H9 (cell line): ENCODE measurements at regions not wholly inside any gene's neighbourhood (a gene's known extent, or its start where the extent isn't known, plus 50 kb on each side); places are given as distances from the start of the nearest gene placed in this dataset.

Source experiments
- DNase-seq: peaks from one replicate; pipeline ENCODE4 v3.0.0-alpha.2; 2017
- H2AFZ ChIP-seq: one replicate; pipeline ENCODE4 v1.6.1; 2013; ENCODE audit warnings: mild to moderate bottlenecking, low read length, control low read depth, moderate library complexity
- H2AK5ac ChIP-seq: 2 replicates; pipeline ENCODE4 v1.6.1; 2013; ENCODE audit warnings: low read length, control low read depth, mixed read lengths; ENCODE audit not compliant: insufficient read length
- H2BK120ac ChIP-seq: one replicate; pipeline ENCODE4 v1.6.1; 2013; ENCODE audit warnings: low read depth, mild to moderate bottlenecking, low read length, control low read depth, inconsistent platforms; ENCODE audit not compliant: poor library complexity, severe bottlenecking
- H2BK12ac ChIP-seq: 2 replicates; pipeline ENCODE4 v1.6.1; 2013; ENCODE audit warnings: low read length, control low read depth, mixed read lengths, low read depth; ENCODE audit not compliant: insufficient read length
- H2BK15ac ChIP-seq: 2 replicates; pipeline ENCODE4 v1.6.1; 2013; ENCODE audit warnings: low read depth, low read length, control low read depth
- H2BK20ac ChIP-seq: one replicate; pipeline ENCODE4 v1.6.1; 2013; ENCODE audit warnings: low read depth, mild to moderate bottlenecking, low read length, control low read depth, inconsistent platforms; ENCODE audit not compliant: poor library complexity, severe bottlenecking
- H2BK5ac ChIP-seq: 2 replicates; pipeline ENCODE4 v1.6.1; 2013; ENCODE audit warnings: low read length, control low read depth, mixed read lengths; ENCODE audit not compliant: insufficient read length
- H3K14ac ChIP-seq: 2 replicates; pipeline ENCODE4 v1.6.1; 2013; ENCODE audit warnings: low read length, control low read depth; ENCODE audit not compliant: insufficient read depth
- H3K18ac ChIP-seq: 2 replicates; pipeline ENCODE4 v1.6.1; 2013; ENCODE audit warnings: low read depth, mild to moderate bottlenecking, mixed read lengths, low read length, control low read depth; ENCODE audit not compliant: insufficient read length
- H3K23ac ChIP-seq: 2 replicates; pipeline ENCODE4 v1.6.1; 2013; ENCODE audit warnings: low read length, control low read depth, mixed read lengths, low read depth; ENCODE audit not compliant: insufficient read length
- H3K23me2 ChIP-seq: 2 replicates; pipeline ENCODE4 v1.6.1; 2013; ENCODE audit warnings: low read depth, mild to moderate bottlenecking, mixed read lengths, low read length, control low read depth; ENCODE audit not compliant: insufficient read length, poor library complexity, severe bottlenecking
- H3K27ac ChIP-seq: 2 replicates; pipeline ENCODE4 v1.5.1; 2013; ENCODE audit warnings: low read length, control low read depth, mixed read lengths, low read depth; ENCODE audit not compliant: insufficient read length
- H3K27me3 ChIP-seq: 2 replicates; pipeline ENCODE4 v1.6.1; 2013; ENCODE audit warnings: low read length, control low read depth, inconsistent platforms; ENCODE audit not compliant: insufficient read depth
- H3K4ac ChIP-seq: 2 replicates; pipeline ENCODE4 v1.6.1; 2013; ENCODE audit warnings: low read depth, mild to moderate bottlenecking, control low read depth, inconsistent platforms, low read length, moderate library complexity
- H3K4me1 ChIP-seq: 2 replicates; pipeline ENCODE4 v1.6.1; 2013; ENCODE audit warnings: low read length, control low read depth, inconsistent platforms; ENCODE audit not compliant: insufficient read depth
- H3K4me2 ChIP-seq: 2 replicates; pipeline ENCODE4 v1.6.1; 2013; ENCODE audit warnings: low read length, control low read depth, mixed read lengths; ENCODE audit not compliant: insufficient read length, insufficient read depth
- H3K56ac ChIP-seq: 2 replicates; pipeline ENCODE4 v1.6.1; 2013; ENCODE audit warnings: low read depth, mild to moderate bottlenecking, mixed read lengths, low read length, control low read depth; ENCODE audit not compliant: insufficient read length
- H3K79me1 ChIP-seq: 2 replicates; pipeline ENCODE4 v1.6.1; 2013; ENCODE audit warnings: low read depth, mild to moderate bottlenecking, moderate library complexity, low read length, control low read depth, inconsistent platforms; ENCODE audit not compliant: insufficient read depth, poor library complexity, severe bottlenecking
- H3K79me2 ChIP-seq: 2 replicates; pipeline ENCODE4 v1.6.1; 2013; ENCODE audit warnings: low read length, control low read depth, inconsistent platforms; ENCODE audit not compliant: insufficient read depth
- H3K9ac ChIP-seq: 2 replicates; pipeline ENCODE4 v1.6.1; 2013; ENCODE audit warnings: low read length, control low read depth, mixed read lengths; ENCODE audit not compliant: insufficient read length; ENCODE audit errors: extremely low read depth
- H3K9me3 ChIP-seq: one replicate; pipeline ENCODE4 v1.6.1; 2013; ENCODE audit warnings: low read depth, low read length, inconsistent platforms; ENCODE audit not compliant: control insufficient read depth
- H3T11ph ChIP-seq: one replicate; pipeline ENCODE4 v1.6.1; 2013; ENCODE audit warnings: mild to moderate bottlenecking, low read length, control low read depth, inconsistent platforms
- H4K20me1 ChIP-seq: one replicate; pipeline ENCODE4 v1.6.1; 2013; ENCODE audit not compliant: control insufficient read depth, insufficient read length, insufficient read depth
- H4K5ac ChIP-seq: 2 replicates; pipeline ENCODE4 v1.6.1; 2013; ENCODE audit warnings: low read depth, mild to moderate bottlenecking, mixed read lengths, low read length, control low read depth; ENCODE audit not compliant: insufficient read length
- H4K8ac ChIP-seq: replicated peaks from 2 replicates; pipeline ENCODE4 v1.6.1; 2013; ENCODE audit warnings: low read length, control low read depth, mixed read lengths, low read depth; ENCODE audit not compliant: insufficient read length
- H4K91ac ChIP-seq: 2 replicates; pipeline ENCODE4 v1.6.1; 2013; ENCODE audit warnings: low read depth, mild to moderate bottlenecking, moderate library complexity, mixed read lengths, low read length, control low read depth; ENCODE audit not compliant: insufficient read length
- H3K27ac Mint-ChIP-seq, 3 experiments: 2 replicates in 2 of 3; 3 replicates in 1 of 3; pipeline ENCODE4 v1.8.0; 2020 to 2021; ENCODE audit warnings: mixed read lengths in 3 of 3, mild to moderate bottlenecking in 1 of 3, moderate library complexity in 1 of 3
- H3K27me3 Mint-ChIP-seq: 2 replicates; pipeline ENCODE4 v1.8.0; 2021; ENCODE audit warnings: low read depth, mild to moderate bottlenecking, moderate library complexity, mixed read lengths
- H3K36me3 Mint-ChIP-seq, 3 experiments: 2 replicates in 2 of 3; 3 replicates in 1 of 3; pipeline ENCODE4 v1.8.0; 2020 to 2021; ENCODE audit warnings: low read depth in 3 of 3, mixed read lengths in 3 of 3; ENCODE audit not compliant: insufficient read depth in 1 of 3
- H3K4me1 Mint-ChIP-seq, 2 experiments: 2 replicates each; pipeline ENCODE4 v1.8.0; 2020; ENCODE audit warnings: mixed read lengths in 2 of 2
- H3K4me3 Mint-ChIP-seq, 2 experiments: 2 replicates in 1 of 2; 3 replicates in 1 of 2; pipeline ENCODE4 v1.8.0; 2020 to 2021; ENCODE audit warnings: mild to moderate bottlenecking in 2 of 2, mixed read lengths in 2 of 2, moderate library complexity in 1 of 2
- H3K9me3 Mint-ChIP-seq, 2 experiments: 2 replicates in 1 of 2; 3 replicates in 1 of 2; pipeline ENCODE4 v1.8.0; 2020; ENCODE audit warnings: mild to moderate bottlenecking in 2 of 2, mixed read lengths in 2 of 2, moderate library complexity in 1 of 2
- CTCF ChIP-seq: fragments of 200-600 bp; sonication (generic); conservative IDR thresholded peaks from 3 replicates; pipeline ENCODE4 v1.8.0; 2021; ENCODE audit warnings: antibody characterized with exemption, mild to moderate bottlenecking
- WGBS: extraction: QIAGEN DNeasy Blood & Tissue Kit; methylation state at CpG from one replicate; pipeline ENCODE4 v1.1.7; 2013; ENCODE audit warnings: missing lambda C conversion rate, low lambda C conversion rate, mixed read lengths; ENCODE audit not compliant: insufficient read length; ENCODE audit errors: extremely low coverage; 5-methylcytosine and 5-hydroxymethylcytosine counted together

GRCh38 chr22:34159491-34159890 is 239.2 kb upstream of the LARGE1 start:
- Histone ChIP-seq H3K9me3 (no peaks in the 10 kb centered on the region), H3K23me2 (no peaks in the 10 kb centered on the region), H2BK15ac (no peak overlapping the region), H3K4me2 (no peak overlapping the region), H3K9ac (no peak overlapping the region), H3K27me3 (no peaks in the 10 kb centered on the region), H4K91ac (no peak overlapping the region), H2AFZ (no peak overlapping the region), H4K8ac (no peak overlapping the region), H3T11ph (no peak overlapping the region), H2AK5ac (no peak overlapping the region), H3K79me1 (no peaks in the 10 kb centered on the region), H3K27ac (no peak overlapping the region), H3K79me2 (no peaks in the 10 kb centered on the region), H3K23ac (no peak overlapping the region), H4K20me1 (no peaks in the 10 kb centered on the region), H2BK5ac (no peak overlapping the region), H2BK20ac (no peak overlapping the region), H3K4me1 (peaks cover 2% of the 10 kb centered on the region), H3K56ac (no peak overlapping the region), H2BK120ac (no peak overlapping the region), H3K4ac (no peak overlapping the region), H4K5ac (no peak overlapping the region), H3K18ac (no peak overlapping the region), H3K14ac (no peak overlapping the region), H2BK12ac (no peak overlapping the region)
- no CpG with 5 or more reads among the region's 8 CpGs for WGBS
- no peak for DNase-seq
- Mint-ChIP-seq H3K4me3 (no peak overlapping the region), H3K4me1 (peaks cover 20 to 25% of the 10 kb centered on the region in 2 experiments), H3K9me3 (no peaks in the 10 kb centered on the region; a peak in 3 of 5 replicates), H3K27ac (no peak overlapping the region), H3K36me3 (no peaks in the 10 kb centered on the region), H3K27me3 (peaks cover 66% of the 10 kb centered on the region)
- no peak for TF ChIP-seq CTCF
